ENCODE measurements at regions not wholly inside any gene's neighbourhood (a gene's known extent, or its start where the extent isn't known, plus 50 kb on each side); places are given as distances from the start of the nearest gene placed in this dataset.

- H3K9ac ChIP-seq (replicated peaks; ENCODE audit: extremely low read depth, insufficient read depth, low read length): no peak overlapping the region
- TF ChIP-seq POLR2A (IDR thresholded peaks at IDR 0.05; ENCODE audit: low read depth, low read length): no peak
- TF ChIP-seq POLR2AphosphoS5 (IDR thresholded peaks at IDR 0.05; ENCODE audit: insufficient read depth, low read depth, low read length): no peak
- TF ChIP-seq CTCF (IDR thresholded peaks at IDR 0.05; ENCODE audit: extremely low read depth in 1 of 2, insufficient read depth in 1 of 2, low read depth in 1 of 2, low read length in 2 of 2): no peak
- no peak for TF ChIP-seq EZH2 (IDR thresholded peaks at IDR 0.05; ENCODE audit: borderline replicate concordance, low read depth, low read length, severe bottlenecking)
- TF ChIP-seq GATA2 (IDR thresholded peaks at IDR 0.05; ENCODE audit: insufficient read depth, insufficient read length, low read depth, low read length): no peak
- TF ChIP-seq MAX (IDR thresholded peaks at IDR 0.05; ENCODE audit: insufficient read depth, insufficient read length): no peak
- no peak for TF ChIP-seq MYC (IDR thresholded peaks at IDR 0.05; ENCODE audit: low read depth, low read length)
- TF ChIP-seq FOS (IDR thresholded peaks at IDR 0.05; ENCODE audit: borderline replicate concordance, insufficient read depth, low read length): no peak
- no peak for TF ChIP-seq JUN (IDR thresholded peaks at IDR 0.05; ENCODE audit: borderline replicate concordance, insufficient read depth, insufficient read length, low read depth)
- H3K9me1 ChIP-seq (replicated peaks; ENCODE audit: control insufficient read depth, extremely low read depth, insufficient read depth, low read length): no peaks in the 10 kb centered on the region
- peaks cover 3% of the 10 kb centered on the region for H3K9me3 ChIP-seq (replicated peaks; ENCODE audit: control insufficient read depth, insufficient read depth, low read length)
- H3K4me3 ChIP-seq (replicated peaks in 1 of 3; ENCODE audit: insufficient read depth in 1 of 3, low read depth in 1 of 3, low read length in 3 of 3): no peak overlapping the region
- intact Hi-C loops (cut with micrococcal nuclease) (no loop called here), dilution Hi-C loops (cut with MboI; ENCODE audit: extremely low pct_ligation_motif_present, low sequenced_read_pairs) (no loop called here)
- H3K27ac ChIP-seq (ENCODE audit: insufficient read depth, low read depth, low read length): no peak overlapping the region
- H3K4me1 ChIP-seq (ENCODE audit: control insufficient read depth, extremely low read depth, insufficient read depth, low read length): no peaks in the 10 kb centered on the region
- ChIA-PET POLR2A (no interaction called here), CTCF (no interaction called here)
- no peak overlapping the region for H3K4me2 ChIP-seq (ENCODE audit: insufficient read depth, low read length)
- no peak overlapping the region for H2AFZ ChIP-seq (ENCODE audit: low read depth, low read length)
- H3K79me2 ChIP-seq (ENCODE audit: control insufficient read depth, insufficient read depth, low read length): no peaks in the 10 kb centered on the region
- no peaks in the 10 kb centered on the region for H3K36me3 ChIP-seq (ENCODE audit: control insufficient read depth in 2 of 2, extremely low read depth in 1 of 2, insufficient read depth in 2 of 2, low read length in 2 of 2)
- DNase-seq (ENCODE audit: low read depth, low spot score) (no peak), FAIRE-seq (no peak)
- H3K27me3 ChIP-seq (ENCODE audit: control insufficient read depth in 2 of 2, insufficient read depth in 2 of 2, low read length in 2 of 2): no peaks in the 10 kb centered on the region
- no peaks in the 10 kb centered on the region for H4K20me1 ChIP-seq (replicated peaks; ENCODE audit: control insufficient read depth, extremely low read depth, insufficient read depth, low read length)
- BruUV-seq (replicated peaks): no TSS peak
Measured at GRCh38 chr11:82003671-82004515, 729.8 kb downstream of the FAM181B start.
